ENCODE measurements at regions not wholly inside any gene's neighbourhood (a gene's known extent, or its start where the extent isn't known, plus 50 kb on each side); places are given as distances from the start of the nearest gene placed in this dataset.

DNA sequence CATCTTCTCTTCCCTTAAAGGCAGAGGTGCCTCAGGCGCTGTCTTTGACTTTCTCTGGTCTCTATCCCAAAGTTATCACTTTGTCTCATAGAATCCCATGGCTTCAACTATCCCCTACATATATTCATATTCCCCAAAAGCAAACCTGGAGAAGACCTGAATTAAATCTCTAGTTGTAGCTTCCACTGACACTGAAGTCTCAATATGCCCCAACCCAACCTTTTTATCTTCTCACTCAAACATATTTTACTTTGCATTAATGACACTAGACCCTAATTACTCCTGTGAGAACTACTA, 354.5 kb upstream of the DUSP10 start:
- TF ChIP-seq, protein P1, sequence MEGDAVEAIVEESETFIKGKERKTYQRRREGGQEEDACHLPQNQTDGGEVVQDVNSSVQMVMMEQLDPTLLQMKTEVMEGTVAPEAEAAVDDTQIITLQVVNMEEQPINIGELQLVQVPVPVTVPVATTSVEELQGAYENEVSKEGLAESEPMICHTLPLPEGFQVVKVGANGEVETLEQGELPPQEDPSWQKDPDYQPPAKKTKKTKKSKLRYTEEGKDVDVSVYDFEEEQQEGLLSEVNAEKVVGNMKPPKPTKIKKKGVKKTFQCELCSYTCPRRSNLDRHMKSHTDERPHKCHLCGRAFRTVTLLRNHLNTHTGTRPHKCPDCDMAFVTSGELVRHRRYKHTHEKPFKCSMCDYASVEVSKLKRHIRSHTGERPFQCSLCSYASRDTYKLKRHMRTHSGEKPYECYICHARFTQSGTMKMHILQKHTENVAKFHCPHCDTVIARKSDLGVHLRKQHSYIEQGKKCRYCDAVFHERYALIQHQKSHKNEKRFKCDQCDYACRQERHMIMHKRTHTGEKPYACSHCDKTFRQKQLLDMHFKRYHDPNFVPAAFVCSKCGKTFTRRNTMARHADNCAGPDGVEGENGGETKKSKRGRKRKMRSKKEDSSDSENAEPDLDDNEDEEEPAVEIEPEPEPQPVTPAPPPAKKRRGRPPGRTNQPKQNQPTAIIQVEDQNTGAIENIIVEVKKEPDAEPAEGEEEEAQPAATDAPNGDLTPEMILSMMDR (IDR thresholded peaks at IDR 0.05) = no peak
- TF ChIP-seq EP300 (IDR thresholded peaks at IDR 0.05) (no peak), POLR2AphosphoS5 (IDR thresholded peaks at IDR 0.05) (no peak), POLR2A (IDR thresholded peaks at IDR 0.05) (no peak)

All from sigmoid colon (tissue), 4 donors.